ENCODE measurements at regions not wholly inside any gene's neighbourhood (a gene's known extent, or its start where the extent isn't known, plus 50 kb on each side); places are given as distances from the start of the nearest gene placed in this dataset.

DNA sequence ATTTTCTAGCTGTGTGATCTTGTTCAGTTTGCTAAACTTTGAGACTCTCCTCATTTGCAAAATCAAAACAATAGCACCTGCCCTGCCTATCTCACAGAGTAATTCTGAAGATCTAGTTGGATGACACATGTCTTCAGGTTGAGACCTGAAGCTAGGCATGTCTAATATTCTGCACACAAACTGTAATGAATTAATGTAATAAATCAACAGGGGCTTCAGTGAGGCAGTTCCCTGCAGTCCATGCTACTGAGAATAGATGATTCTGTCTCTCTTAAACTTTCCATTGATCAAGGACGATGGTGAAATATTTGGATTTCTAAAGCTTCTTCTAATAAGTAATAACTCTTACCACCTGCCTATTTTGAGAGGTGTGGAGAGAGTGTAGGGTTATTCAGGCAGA is 268.1 kb upstream of the TMTC4 start (continued):
- TF ChIP-seq SIX4 (CRISPR knock-in tag; IDR thresholded peaks at IDR 0.05) (no peak), ZSCAN29 (CRISPR knock-in tag; conservative IDR thresholded peaks at IDR 0.05) (no peak), ZNF724P (CRISPR knock-in tag; IDR thresholded peaks at IDR 0.05; ENCODE audit: borderline replicate concordance) (no peak), KLF12 (CRISPR knock-in tag; IDR thresholded peaks at IDR 0.05; ENCODE audit: borderline replicate concordance) (no peak), POLR2AphosphoS5 (IDR thresholded peaks at IDR 0.05; ENCODE audit: low read depth, low read length) (no peak), ZNF101 (CRISPR knock-in tag; IDR thresholded peaks at IDR 0.05; ENCODE audit: borderline replicate concordance, low read depth) (no peak), ZC3H4 (CRISPR knock-in tag; IDR thresholded peaks at IDR 0.05; ENCODE audit: borderline replicate concordance) (no peak)
- TF ChIP-seq, protein P1, sequence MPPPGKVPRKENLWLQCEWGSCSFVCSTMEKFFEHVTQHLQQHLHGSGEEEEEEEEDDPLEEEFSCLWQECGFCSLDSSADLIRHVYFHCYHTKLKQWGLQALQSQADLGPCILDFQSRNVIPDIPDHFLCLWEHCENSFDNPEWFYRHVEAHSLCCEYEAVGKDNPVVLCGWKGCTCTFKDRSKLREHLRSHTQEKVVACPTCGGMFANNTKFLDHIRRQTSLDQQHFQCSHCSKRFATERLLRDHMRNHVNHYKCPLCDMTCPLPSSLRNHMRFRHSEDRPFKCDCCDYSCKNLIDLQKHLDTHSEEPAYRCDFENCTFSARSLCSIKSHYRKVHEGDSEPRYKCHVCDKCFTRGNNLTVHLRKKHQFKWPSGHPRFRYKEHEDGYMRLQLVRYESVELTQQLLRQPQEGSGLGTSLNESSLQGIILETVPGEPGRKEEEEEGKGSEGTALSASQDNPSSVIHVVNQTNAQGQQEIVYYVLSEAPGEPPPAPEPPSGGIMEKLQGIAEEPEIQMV (CRISPR knock-in tag; IDR thresholded peaks at IDR 0.05; ENCODE audit: low read depth): no peak
- TF ChIP-seq, protein P2, sequence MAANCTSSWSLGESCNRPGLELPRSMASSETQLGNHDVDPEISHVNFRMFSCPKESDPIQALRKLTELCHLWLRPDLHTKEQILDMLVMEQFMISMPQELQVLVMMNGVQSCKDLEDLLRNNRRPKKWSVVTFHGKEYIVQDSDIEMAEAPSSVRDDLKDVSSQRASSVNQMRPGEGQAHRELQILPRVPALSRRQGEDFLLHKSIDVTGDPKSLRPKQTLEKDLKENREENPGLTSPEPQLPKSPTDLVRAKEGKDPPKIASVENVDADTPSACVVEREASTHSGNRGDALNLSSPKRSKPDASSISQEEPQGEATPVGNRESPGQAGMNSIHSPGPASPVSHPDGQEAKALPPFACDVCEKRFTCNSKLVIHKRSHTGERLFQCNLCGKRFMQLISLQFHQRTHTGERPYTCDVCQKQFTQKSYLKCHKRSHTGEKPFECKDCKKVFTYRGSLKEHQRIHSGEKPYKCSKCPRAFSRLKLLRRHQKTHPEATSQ (CRISPR knock-in tag; IDR thresholded peaks at IDR 0.05; ENCODE audit: borderline replicate concordance): no peak

GRCh38 chr13:100941377-100942368 is 267.1 kb upstream of the TMTC4 start:
- intact Hi-C loops (cut with micrococcal nuclease; ENCODE audit: unreplicated experiment): no loop called here
- no peaks in the 10 kb centered on the region for H3K4me1 ChIP-seq (ENCODE audit: insufficient read depth, low read length)
- 41% methylated on average over 9 of the region's 10 CpGs for WGBS (ENCODE audit: low lambda C conversion rate)
- TF ChIP-seq ZNF776 (CRISPR knock-in tag; IDR thresholded peaks at IDR 0.05) (no peak), RBM22 (optimal IDR thresholded peaks at IDR 0.05; ENCODE audit: low read length) (no peak), NBN (conservative IDR thresholded peaks at IDR 0.05) (no peak), ZNF597 (CRISPR knock-in tag; IDR thresholded peaks at IDR 0.05) (no peak), NKX3-1 (CRISPR knock-in tag; IDR thresholded peaks at IDR 0.05) (no peak), ARNT (IDR thresholded peaks at IDR 0.05) (no peak), CREB1 (IDR thresholded peaks at IDR 0.05) (no peak), CREB1 (CRISPR knock-in tag; IDR thresholded peaks at IDR 0.05) (no peak), HOXA9 (CRISPR knock-in tag; IDR thresholded peaks at IDR 0.05; ENCODE audit: borderline replicate concordance) (no peak)
- ATAC-seq (no peak), FAIRE-seq (no peak), DNase-seq (ENCODE audit: low spot score) (no peak)
- H4K20me1 ChIP-seq (ENCODE audit: insufficient read depth, low read length): no peaks in the 10 kb centered on the region
- H3K79me2 ChIP-seq (ENCODE audit: insufficient read depth, low read length): no peaks in the 10 kb centered on the region
- H2AFZ ChIP-seq (ENCODE audit: low read length): no peak overlapping the region
- no TSS peak for BruUV-seq (replicated peaks)
- no peak overlapping the region for H3K9ac ChIP-seq (ENCODE audit: insufficient read depth, low read depth, low read length)
- H3K9me3 ChIP-seq (ENCODE audit: low read length): no peaks in the 10 kb centered on the region
- 0 out of 5 replicates have a peak, but pooled peaks cover 0 to 5% of the 10 kb centered on the region in 2 experiments for H3K27me3 ChIP-seq (ENCODE audit: control insufficient read depth in 1 of 2, insufficient read depth in 2 of 2, low read length in 2 of 2)
- CTCF ChIA-PET (ENCODE audit: low intra/inter-chr PET ratio, low total read pairs): no interaction called here
- no peaks in the 10 kb centered on the region for H3K36me3 ChIP-seq (replicated peaks in 1 of 2; ENCODE audit: control insufficient read depth in 1 of 2, insufficient read depth in 2 of 2, low read length in 2 of 2)
- H3K4me3 ChIP-seq (replicated peaks in 1 of 3; ENCODE audit: insufficient read depth in 1 of 3, low read depth in 2 of 3, low read length in 3 of 3): no peak overlapping the region
- H3K4me2 ChIP-seq (ENCODE audit: low read depth, low read length): no peak overlapping the region
- H3K27ac ChIP-seq (ENCODE audit: extremely low read length, insufficient read depth, low read length): no peak overlapping the region
- in situ Hi-C loops (cut with HindIII; ENCODE audit: extremely low pct_ligation_motif_present, low pct_unique_long_range_greater_than_20kb): no loop called here
- POLR2A ChIA-PET: no interaction called here
